GM12878 (cell line): ENCODE measurements at regions not wholly inside any gene's neighbourhood (a gene's known extent, or its start where the extent isn't known, plus 50 kb on each side); places are given as distances from the start of the nearest gene placed in this dataset.

Source experiments
- ATAC-seq: fragments of 200-7000 bp; cut with Tn5 transposase; 3 replicates; pipeline ENCODE4 v1.9.1; 2020; ENCODE audit warnings: mild to moderate bottlenecking, moderate library complexity
- BruUV-seq: library from RNA; stranded (reverse); fragments of 400-500 nt; replicated peaks from 2 replicates; lab custom pipeline; 2021; lab: Mats Ljungman, UMichigan
- CTCF ChIA-PET: fragments of 300-600 bp; sonication (Branson Sonifier 250); formaldehyde crosslinking; extraction: SDS; loops from one replicate; lab custom pipeline; 2021; ENCODE audit warnings: inconsistent platforms; lab: Yijun Ruan, JAX
- POLR2A ChIA-PET: fragments of 350-600 bp; formaldehyde crosslinking; extraction: SDS; loops from one replicate; lab custom pipeline; 2021; ENCODE audit warnings: inconsistent platforms; lab: Charles Lee
- RAD21 ChIA-PET: fragments of 300-600 bp; sonication (Branson Sonifier 250); formaldehyde crosslinking; loops from one replicate; lab custom pipeline; 2023; ENCODE audit warnings: antibody characterized with exemption; ENCODE audit not compliant: unreplicated experiment; lab: Charles Lee
- SMC1A ChIA-PET: fragments of 300-600 bp; sonication (Branson Sonifier 250); formaldehyde crosslinking; loops from one replicate; lab custom pipeline; 2023; ENCODE audit not compliant: unreplicated experiment, uncharacterized antibody; lab: Charles Lee
- DNase-seq: peaks from one replicate; pipeline ENCODE4 v3.0.0-alpha.2; 2011; ENCODE audit warnings: low read depth, low spot score
- FAIRE-seq: peaks from 3 replicates; lab custom pipeline; 2011; peaks lifted over from hg19 to GRCh38; lab: Jason Lieb, UNC
- H2AFZ ChIP-seq: 2 replicates; pipeline ENCODE4 v1.6.0; 2011; ENCODE audit warnings: low read depth, low read length, control low read depth; ENCODE audit not compliant: control insufficient read depth
- H3K27ac ChIP-seq: 2 replicates; pipeline ENCODE4 v1.5.1; 2011; ENCODE audit warnings: control low read depth; ENCODE audit not compliant: control insufficient read depth, insufficient read depth
- H3K27me3 ChIP-seq, 2 experiments: replicated peaks in 1 of 2; 2 replicates each; pipeline versions ENCODE4 v1.6.0 to v1.6.1; 2011; ENCODE audit warnings: low read length in 1 of 2; ENCODE audit not compliant: control insufficient read depth in 2 of 2, insufficient read depth in 2 of 2
- H3K36me3 ChIP-seq, 2 experiments: 2 replicates each; pipeline ENCODE4 v1.5.1; 2011; ENCODE audit warnings: low read length in 1 of 2; ENCODE audit not compliant: control insufficient read depth in 2 of 2, insufficient read depth in 2 of 2
- H3K4me1 ChIP-seq: 2 replicates; pipeline ENCODE4 v1.6.1; 2011; ENCODE audit warnings: mild to moderate bottlenecking, low read length, moderate library complexity, mixed read lengths; ENCODE audit not compliant: control insufficient read depth, insufficient read depth
- H3K4me2 ChIP-seq: 2 replicates; pipeline ENCODE4 v1.6.0; 2011; ENCODE audit warnings: control low read depth; ENCODE audit not compliant: control insufficient read depth, insufficient read depth
- H3K4me3 ChIP-seq: fragments of 200-600 bp; sonication (generic); 2 replicates; pipeline ENCODE4 v1.5.1; 2016
- H3K79me2 ChIP-seq: 2 replicates; pipeline ENCODE4 v1.6.0; 2011; ENCODE audit warnings: low read length; ENCODE audit not compliant: control insufficient read depth, insufficient read depth
- H3K9ac ChIP-seq: 2 replicates; pipeline ENCODE4 v1.8.0; 2011; ENCODE audit warnings: low read length, control low read depth, mixed read lengths; ENCODE audit not compliant: control insufficient read depth, insufficient read depth
- H3K9me3 ChIP-seq: replicated peaks from 3 replicates; pipeline ENCODE4 v1.5.1; 2011; ENCODE audit warnings: mild to moderate bottlenecking, low read length; ENCODE audit not compliant: control insufficient read depth, insufficient read depth
- H4K20me1 ChIP-seq: 2 replicates; pipeline ENCODE4 v1.6.0; 2011; ENCODE audit not compliant: control insufficient read depth, insufficient read depth
- ASH2L ChIP-seq: fragments of 300-600, 200-600 bp; sonication (generic); IDR thresholded peaks from 2 replicates; pipeline ENCODE4 v1.6.1; 2017; ENCODE audit warnings: low read depth, mild to moderate bottlenecking, borderline replicate concordance
- BRCA1 ChIP-seq: IDR thresholded peaks from 2 replicates; pipeline ENCODE4 v1.6.1; 2011; ENCODE audit warnings: low read depth, low read length, improper control_type of control experiment
- CBX3 ChIP-seq: fragments of 200-600 bp; sonication (generic); IDR thresholded peaks from 2 replicates; pipeline ENCODE4 v1.6.1; 2016; ENCODE audit warnings: low read depth, borderline replicate concordance
- EZH2 ChIP-seq: IDR thresholded peaks from 2 replicates; pipeline ENCODE4 v1.6.1; 2012; ENCODE audit warnings: low read depth, mild to moderate bottlenecking, control low read depth, inconsistent platforms, low read length, borderline replicate concordance; ENCODE audit not compliant: control insufficient read depth
- FOXK2 ChIP-seq: fragments of 450-650 bp; IDR thresholded peaks from 2 replicates; pipeline ENCODE4 v1.6.1; 2017; ENCODE audit warnings: mild to moderate bottlenecking, moderate library complexity
- HDGF ChIP-seq: fragments of 450-650 bp; IDR thresholded peaks from 2 replicates; pipeline ENCODE4 v1.6.1; 2016; ENCODE audit warnings: antibody characterized with exemption
- IKZF1 ChIP-seq: fragments of 450-650 bp; conservative IDR thresholded peaks from 2 replicates; pipeline ENCODE4 v1.6.1; 2017; ENCODE audit warnings: antibody characterized with exemption, mild to moderate bottlenecking
- KDM1A ChIP-seq: fragments of 200-600 bp; sonication (generic); IDR thresholded peaks from 2 replicates; pipeline ENCODE4 v1.6.1; 2016; ENCODE audit warnings: borderline replicate concordance
- NR2F1 ChIP-seq: fragments of 450-650 bp; conservative IDR thresholded peaks from 2 replicates; pipeline ENCODE4 v1.6.1; 2017; ENCODE audit warnings: mild to moderate bottlenecking
- PAX8 ChIP-seq: fragments of 450-650 bp; IDR thresholded peaks from 2 replicates; pipeline ENCODE4 v1.6.1; 2017; ENCODE audit warnings: mild to moderate bottlenecking, moderate library complexity
- POLR2AphosphoS2 ChIP-seq: IDR thresholded peaks from 2 replicates; pipeline ENCODE4 v1.6.1; 2011; ENCODE audit warnings: low read depth, mild to moderate bottlenecking, low read length, improper control_type of control experiment, moderate library complexity
- SPI1 ChIP-seq: IDR thresholded peaks from 2 replicates; pipeline ENCODE4 v1.6.1; 2011; ENCODE audit warnings: low read depth, mild to moderate bottlenecking, low read length, moderate library complexity, borderline replicate concordance; ENCODE audit not compliant: insufficient read depth
- STAT1 ChIP-seq: fragments of 450-650 bp; conservative IDR thresholded peaks from 2 replicates; pipeline ENCODE4 v1.6.1; 2014; ENCODE audit warnings: antibody characterized with exemption, mild to moderate bottlenecking
- SUZ12 ChIP-seq: fragments of 200-600 bp; sonication (generic); IDR thresholded peaks from one replicate; pipeline ENCODE4 v1.6.1; 2018; ENCODE audit warnings: antibody characterized with exemption, mild to moderate bottlenecking; ENCODE audit not compliant: unreplicated experiment
- TAF1 ChIP-seq: IDR thresholded peaks from 2 replicates; pipeline ENCODE4 v1.6.1; 2011; ENCODE audit warnings: mild to moderate bottlenecking, low read depth, low read length, borderline replicate concordance
- WRNIP1 ChIP-seq: IDR thresholded peaks from 2 replicates; pipeline ENCODE4 v1.6.1; 2011; ENCODE audit warnings: low read depth, low read length, improper control_type of control experiment, borderline replicate concordance
- YY1 ChIP-seq: IDR thresholded peaks from 2 replicates; pipeline ENCODE4 v1.6.1; 2011; ENCODE audit warnings: low read depth, mild to moderate bottlenecking, low read length
- ZNF274 ChIP-seq: IDR thresholded peaks from one replicate; pipeline ENCODE4 v1.8.0; 2011; ENCODE audit not compliant: insufficient read length, insufficient read depth
- WGBS: methylation state at CpG from one replicate; pipeline ENCODE4 v1.1.6; 2016; ENCODE audit warnings: low lambda C conversion rate; ENCODE audit not compliant: insufficient replicate concordance, insufficient coverage; ENCODE audit errors: missing lambda C conversion rate; 5-methylcytosine and 5-hydroxymethylcytosine counted together
- in situ Hi-C: fragments of 300-500 bp; cut with MboI; formaldehyde crosslinking; loops from 9 replicates; pipeline ENCODE4 v1.14.3; 2018; ENCODE audit warnings: mixed read lengths
- intact Hi-C: fragments of 100-400 bp; cut with micrococcal nuclease; formaldehyde crosslinking; loops from one replicate; pipeline ENCODE4 v1.14.2; 2022; ENCODE audit not compliant: unreplicated experiment
- TF ChIP-seq, protein P1 (sequence below): IDR thresholded peaks from 2 replicates; pipeline ENCODE4 v1.6.1; 2012; ENCODE audit warnings: low read depth, low read length, improper control_type of control experiment
- TF ChIP-seq, protein P2 (sequence below): fragments of 450-650 bp; IDR thresholded peaks from 2 replicates; pipeline ENCODE4 v1.6.1; 2017; ENCODE audit warnings: antibody characterized with exemption, mild to moderate bottlenecking, moderate library complexity

DNA sequence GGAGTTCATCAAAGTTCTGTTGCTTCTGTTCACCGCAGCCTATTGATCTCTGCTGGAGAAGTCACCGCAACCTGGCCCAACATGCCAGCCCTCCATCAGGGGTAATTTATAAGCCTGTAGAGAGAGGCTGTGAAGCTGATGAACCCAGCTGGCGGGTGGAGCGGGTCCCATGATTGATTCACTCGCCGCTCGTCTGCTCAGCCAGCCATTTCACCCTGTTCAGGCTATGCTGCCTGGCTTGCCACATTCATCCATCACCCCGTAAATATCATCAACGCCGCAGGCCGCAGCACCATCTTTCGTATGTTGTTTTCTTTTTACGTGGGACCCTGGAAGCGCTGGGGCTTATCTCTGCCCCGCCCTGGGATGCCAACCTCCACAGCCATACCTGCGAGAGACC, 116.7 kb upstream of the OPCML start (continued):
- no peak for TF ChIP-seq NR2F1
- no peak for TF ChIP-seq PAX8
- TF ChIP-seq SPI1 = no peak
- TF ChIP-seq, all 136 proteins: peak for 0

DNA sequence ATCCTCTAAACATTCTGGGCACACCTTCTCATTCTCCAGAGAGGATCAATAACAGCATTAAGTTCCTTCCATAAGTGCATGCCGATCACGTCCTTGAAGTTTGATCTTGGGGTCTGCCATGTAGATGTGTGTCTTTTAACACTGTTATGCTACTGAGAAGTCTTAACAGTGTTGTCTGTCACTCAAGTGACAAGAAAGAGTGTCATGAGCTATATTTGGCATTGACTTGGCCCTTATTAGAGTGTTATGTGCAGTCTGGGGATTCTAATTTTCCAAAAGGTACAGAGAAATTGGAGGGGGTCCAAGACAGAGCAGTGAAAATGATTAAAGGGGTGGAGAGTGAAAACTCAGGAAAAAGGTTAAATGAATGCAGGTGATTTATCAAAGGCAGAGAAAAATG, 107.1 kb upstream of the OPCML start:
- Histone ChIP-seq H3K4me2 (no peak overlapping the region), H3K36me3 (no peaks in the 10 kb centered on the region), H3K79me2 (no peaks in the 10 kb centered on the region), H3K4me3 (no peak overlapping the region), H3K9me3 (no peaks in the 10 kb centered on the region), H3K4me1 (no peaks in the 10 kb centered on the region), H3K27ac (no peak overlapping the region), H3K9ac (no peak overlapping the region), H3K27me3 (no peaks in the 10 kb centered on the region; a peak in 1 of 4 replicates), H4K20me1 (no peaks in the 10 kb centered on the region), H2AFZ (no peak overlapping the region)
- ChIA-PET RAD21 (no interaction called here), POLR2A (no interaction called here), CTCF (no interaction called here), SMC1A (no interaction called here)
- no TSS peak for BruUV-seq
- DNase-seq = no peak
- no peak for FAIRE-seq
- WGBS = 29% methylated on average over 2 of the region's 2 CpGs
- intact Hi-C loops (no loop called here), in situ Hi-C loops (no loop called here)
- no peak for ATAC-seq
- TF ChIP-seq BRCA1 (no peak), IKZF1 (no peak), YY1 (no peak), SUZ12 (no peak), ASH2L (no peak), EZH2 (no peak), HDGF (no peak), WRNIP1 (no peak), KDM1A (no peak), POLR2AphosphoS2 (no peak), CBX3 (no peak), STAT1 (no peak), TAF1 (no peak), FOXK2 (no peak), ZNF274 (no peak)
- TF ChIP-seq, protein P1, sequence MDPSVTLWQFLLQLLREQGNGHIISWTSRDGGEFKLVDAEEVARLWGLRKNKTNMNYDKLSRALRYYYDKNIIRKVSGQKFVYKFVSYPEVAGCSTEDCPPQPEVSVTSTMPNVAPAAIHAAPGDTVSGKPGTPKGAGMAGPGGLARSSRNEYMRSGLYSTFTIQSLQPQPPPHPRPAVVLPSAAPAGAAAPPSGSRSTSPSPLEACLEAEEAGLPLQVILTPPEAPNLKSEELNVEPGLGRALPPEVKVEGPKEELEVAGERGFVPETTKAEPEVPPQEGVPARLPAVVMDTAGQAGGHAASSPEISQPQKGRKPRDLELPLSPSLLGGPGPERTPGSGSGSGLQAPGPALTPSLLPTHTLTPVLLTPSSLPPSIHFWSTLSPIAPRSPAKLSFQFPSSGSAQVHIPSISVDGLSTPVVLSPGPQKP = no peak
- TF ChIP-seq, protein P2, sequence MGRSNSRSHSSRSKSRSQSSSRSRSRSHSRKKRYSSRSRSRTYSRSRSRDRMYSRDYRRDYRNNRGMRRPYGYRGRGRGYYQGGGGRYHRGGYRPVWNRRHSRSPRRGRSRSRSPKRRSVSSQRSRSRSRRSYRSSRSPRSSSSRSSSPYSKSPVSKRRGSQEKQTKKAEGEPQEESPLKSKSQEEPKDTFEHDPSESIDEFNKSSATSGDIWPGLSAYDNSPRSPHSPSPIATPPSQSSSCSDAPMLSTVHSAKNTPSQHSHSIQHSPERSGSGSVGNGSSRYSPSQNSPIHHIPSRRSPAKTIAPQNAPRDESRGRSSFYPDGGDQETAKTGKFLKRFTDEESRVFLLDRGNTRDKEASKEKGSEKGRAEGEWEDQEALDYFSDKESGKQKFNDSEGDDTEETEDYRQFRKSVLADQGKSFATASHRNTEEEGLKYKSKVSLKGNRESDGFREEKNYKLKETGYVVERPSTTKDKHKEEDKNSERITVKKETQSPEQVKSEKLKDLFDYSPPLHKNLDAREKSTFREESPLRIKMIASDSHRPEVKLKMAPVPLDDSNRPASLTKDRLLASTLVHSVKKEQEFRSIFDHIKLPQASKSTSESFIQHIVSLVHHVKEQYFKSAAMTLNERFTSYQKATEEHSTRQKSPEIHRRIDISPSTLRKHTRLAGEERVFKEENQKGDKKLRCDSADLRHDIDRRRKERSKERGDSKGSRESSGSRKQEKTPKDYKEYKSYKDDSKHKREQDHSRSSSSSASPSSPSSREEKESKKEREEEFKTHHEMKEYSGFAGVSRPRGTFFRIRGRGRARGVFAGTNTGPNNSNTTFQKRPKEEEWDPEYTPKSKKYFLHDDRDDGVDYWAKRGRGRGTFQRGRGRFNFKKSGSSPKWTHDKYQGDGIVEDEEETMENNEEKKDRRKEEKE = no peak
